ENCODE measurements at regions not wholly inside any gene's neighbourhood (a gene's known extent, or its start where the extent isn't known, plus 50 kb on each side); places are given as distances from the start of the nearest gene placed in this dataset.

DNA sequence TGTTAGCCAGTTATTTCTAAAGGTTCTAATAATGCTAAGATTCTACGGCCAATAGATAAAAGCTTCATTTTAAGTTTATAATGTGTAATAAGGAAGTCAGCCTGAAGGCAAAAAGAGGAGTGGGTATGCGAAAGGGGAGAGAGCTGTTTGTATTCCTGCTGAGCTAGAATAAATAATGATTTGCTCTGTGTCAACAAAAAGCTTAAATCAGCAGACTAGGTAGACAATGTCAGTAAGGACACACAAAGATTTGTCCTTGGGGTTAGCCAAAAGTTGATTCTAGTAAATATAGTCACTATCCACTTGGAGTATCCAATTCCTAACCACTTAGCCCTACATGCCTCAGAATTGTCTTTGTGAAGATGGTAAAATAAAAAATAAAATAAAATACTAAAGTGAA lies 90.3 kb upstream of the GRIA3 start:
- TF ChIP-seq, protein P1, sequence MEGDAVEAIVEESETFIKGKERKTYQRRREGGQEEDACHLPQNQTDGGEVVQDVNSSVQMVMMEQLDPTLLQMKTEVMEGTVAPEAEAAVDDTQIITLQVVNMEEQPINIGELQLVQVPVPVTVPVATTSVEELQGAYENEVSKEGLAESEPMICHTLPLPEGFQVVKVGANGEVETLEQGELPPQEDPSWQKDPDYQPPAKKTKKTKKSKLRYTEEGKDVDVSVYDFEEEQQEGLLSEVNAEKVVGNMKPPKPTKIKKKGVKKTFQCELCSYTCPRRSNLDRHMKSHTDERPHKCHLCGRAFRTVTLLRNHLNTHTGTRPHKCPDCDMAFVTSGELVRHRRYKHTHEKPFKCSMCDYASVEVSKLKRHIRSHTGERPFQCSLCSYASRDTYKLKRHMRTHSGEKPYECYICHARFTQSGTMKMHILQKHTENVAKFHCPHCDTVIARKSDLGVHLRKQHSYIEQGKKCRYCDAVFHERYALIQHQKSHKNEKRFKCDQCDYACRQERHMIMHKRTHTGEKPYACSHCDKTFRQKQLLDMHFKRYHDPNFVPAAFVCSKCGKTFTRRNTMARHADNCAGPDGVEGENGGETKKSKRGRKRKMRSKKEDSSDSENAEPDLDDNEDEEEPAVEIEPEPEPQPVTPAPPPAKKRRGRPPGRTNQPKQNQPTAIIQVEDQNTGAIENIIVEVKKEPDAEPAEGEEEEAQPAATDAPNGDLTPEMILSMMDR (optimal IDR thresholded peaks at IDR 0.05 in 1 of 3, IDR thresholded peaks at IDR 0.05 in 1 of 3, conservative IDR thresholded peaks at IDR 0.05 in 1 of 3; ENCODE audit: extremely low read depth in 1 of 3, insufficient read depth in 2 of 3, low read length in 3 of 3) = no peak
- no peak for TF ChIP-seq EZH2 (IDR thresholded peaks at IDR 0.05; ENCODE audit: low read length)

Measured in keratinocyte (primary cell).